K562 (cell line): ENCODE measurements at regions not wholly inside any gene's neighbourhood (a gene's known extent, or its start where the extent isn't known, plus 50 kb on each side); places are given as distances from the start of the nearest gene placed in this dataset.

Experiments
- ATAC-seq: fragments of 200-7000 bp; cut with Tn5 transposase; 3 replicates; pipeline ENCODE4 v1.9.1; 2020; ENCODE audit warnings: moderate library complexity
- BruUV-seq: library from RNA; stranded (reverse); fragments of 400-500 nt; replicated peaks from 2 replicates; lab custom pipeline; 2021; lab: Mats Ljungman, UMichigan
- CTCF ChIA-PET: fragments of 300-600 bp; formaldehyde crosslinking; extraction: SDS; loops from one replicate; lab custom pipeline; 2021; ENCODE audit warnings: low intra/inter-chr PET ratio; lab: Yijun Ruan, JAX
- POLR2A ChIA-PET: fragments of 300-600, 350-650 bp; sonication (Branson Sonifier 250); formaldehyde crosslinking; extraction: SDS; loops from one replicate; lab custom pipeline; 2021; ENCODE audit warnings: antibody characterized with exemption, inconsistent platforms; lab: Yijun Ruan, JAX
- DNase-seq, 4 experiments: peaks; one replicate each; pipeline versions ENCODE4 v3.0.0 to v3.0.0-alpha.2; 2011 to 2018; ENCODE audit warnings: low spot score in 3 of 4, mixed read lengths in 3 of 4; ENCODE audit errors: extremely low read depth in 1 of 4
- FAIRE-seq: peaks from 2 replicates; lab custom pipeline; 2011; peaks lifted over from hg19 to GRCh38; lab: Jason Lieb, UNC
- H2AFZ ChIP-seq: 2 replicates; pipeline ENCODE4 v1.6.0; 2011; ENCODE audit warnings: low read depth, low read length, control low read depth, inconsistent platforms
- H3K27ac ChIP-seq: fragments of 200-600 bp; 3 replicates; pipeline ENCODE4 v1.8.0; 2011; ENCODE audit warnings: low read depth, mild to moderate bottlenecking, control low read depth, inconsistent platforms, low read length, moderate library complexity, mixed read lengths; ENCODE audit errors: extremely low read depth
- H3K27me3 ChIP-seq, 2 experiments: fragments of 300-600 bp in 1 of 2; 2 replicates in 1 of 2; 3 replicates in 1 of 2; pipeline versions ENCODE4 v1.6.0 to v1.8.0; 2011; ENCODE audit warnings: inconsistent platforms in 2 of 2, low read length in 2 of 2, mild to moderate bottlenecking in 1 of 2, mixed read lengths in 1 of 2, moderate library complexity in 1 of 2; ENCODE audit not compliant: control insufficient read depth in 2 of 2, insufficient read depth in 2 of 2
- H3K36me3 ChIP-seq: fragments of 300-600 bp; 3 replicates; pipeline ENCODE4 v1.8.0; 2011; ENCODE audit warnings: mild to moderate bottlenecking, low read length, inconsistent platforms; ENCODE audit not compliant: control insufficient read depth, insufficient read depth
- H3K4me1 ChIP-seq, 2 experiments: fragments of 200-600 bp in 1 of 2; replicated peaks in 1 of 2; 2 replicates in 1 of 2; 3 replicates in 1 of 2; pipeline versions ENCODE4 v1.5.1 to v1.8.0; 2011; ENCODE audit warnings: inconsistent platforms in 2 of 2, low read length in 2 of 2, mild to moderate bottlenecking in 1 of 2, mixed read lengths in 1 of 2, moderate library complexity in 1 of 2; ENCODE audit not compliant: control insufficient read depth in 2 of 2, insufficient read depth in 2 of 2
- H3K4me2 ChIP-seq: 2 replicates; pipeline ENCODE4 v1.6.1; 2011; ENCODE audit warnings: low read length, control low read depth, inconsistent platforms, mixed read lengths; ENCODE audit not compliant: insufficient read depth
- H3K4me3 ChIP-seq: fragments of 200-600 bp; sonication (generic), shearing (Covaris generic); 2 replicates; pipeline ENCODE4 v1.5.1; 2016; ENCODE audit warnings: control low read depth, inconsistent platforms
- H3K79me2 ChIP-seq: fragments of 200-600 bp; 3 replicates; pipeline ENCODE4 v1.8.0; 2011; ENCODE audit warnings: low read length, inconsistent platforms; ENCODE audit not compliant: control insufficient read depth, insufficient read depth
- H3K9ac ChIP-seq, 2 experiments: 2 replicates each; pipeline versions ENCODE4 v1.6.0 to v1.6.1; 2011; ENCODE audit warnings: low read depth in 2 of 2, low read length in 2 of 2, control low read depth in 1 of 2, inconsistent platforms in 1 of 2, mild to moderate bottlenecking in 1 of 2, mixed read lengths in 1 of 2; ENCODE audit not compliant: insufficient read depth in 1 of 2
- H3K9me1 ChIP-seq: one replicate; pipeline ENCODE4 v1.6.0; 2011; ENCODE audit warnings: inconsistent platforms, mild to moderate bottlenecking, low read length, moderate library complexity; ENCODE audit not compliant: control insufficient read depth, insufficient read depth
- H3K9me3 ChIP-seq: replicated peaks from 2 replicates; pipeline ENCODE4 v1.5.1; 2011; ENCODE audit warnings: low read depth, low read length, inconsistent platforms; ENCODE audit not compliant: control insufficient read depth, insufficient read depth
- H4K20me1 ChIP-seq: replicated peaks from 2 replicates; pipeline ENCODE4 v1.6.1; 2011; ENCODE audit warnings: low read length, inconsistent platforms, mixed read lengths; ENCODE audit not compliant: control insufficient read depth, insufficient read depth
- CBX2 ChIP-seq: fragments of 200-600 bp; sonication (generic); IDR thresholded peaks from one replicate; pipeline ENCODE4 v1.6.1; 2012; ENCODE audit warnings: mild to moderate bottlenecking, low read length, inconsistent platforms; ENCODE audit not compliant: insufficient read depth, poor library complexity, severe bottlenecking
- CHD2 ChIP-seq: IDR thresholded peaks from 2 replicates; pipeline ENCODE4 v1.6.1; 2011; ENCODE audit warnings: low read depth, low read length
- HDAC1 ChIP-seq, 2 experiments: fragments of 450-650 bp; IDR thresholded peaks; 2 replicates each; pipeline ENCODE4 v1.6.1; 2016 to 2017; ENCODE audit warnings: inconsistent platforms in 1 of 2, mild to moderate bottlenecking in 1 of 2, moderate library complexity in 1 of 2
- HNRNPLL ChIP-seq: fragments of 200-400 bp; formaldehyde crosslinking; IDR thresholded peaks from 2 replicates; pipeline ENCODE4 v1.6.1; 2017; ENCODE audit warnings: low read length, low read depth, mild to moderate bottlenecking; ENCODE audit not compliant: poor library complexity, severe bottlenecking
- KAT8 ChIP-seq: fragments of 450-650 bp; IDR thresholded peaks from 2 replicates; pipeline ENCODE4 v1.6.1; 2016; ENCODE audit warnings: low read depth, mild to moderate bottlenecking
- MEF2A ChIP-seq: IDR thresholded peaks from 2 replicates; pipeline ENCODE4 v1.6.1; 2011; ENCODE audit warnings: low read depth, mild to moderate bottlenecking, low read length, moderate library complexity; ENCODE audit not compliant: control insufficient read depth
- MLLT1 ChIP-seq, 2 experiments: fragments of 450-650 bp; IDR thresholded peaks; 2 replicates each; pipeline ENCODE4 v1.6.1; 2016
- MYC ChIP-seq, 2 experiments: fragments of 250-450 bp in 1 of 2; sonication (Bioruptor Pico) in 1 of 2; IDR thresholded peaks; 2 replicates each; pipeline versions ENCODE4 v1.5.1 to v1.6.1; 2012 to 2021; ENCODE audit warnings: low read depth in 2 of 2, borderline replicate concordance in 1 of 2, improper control_type of control experiment in 1 of 2, low read length in 1 of 2, mild to moderate bottlenecking in 1 of 2, moderate library complexity in 1 of 2
- PCBP2 ChIP-seq: fragments of 200-400 bp; formaldehyde crosslinking; IDR thresholded peaks from 2 replicates; pipeline ENCODE4 v1.6.1; 2018; ENCODE audit warnings: low read length, low read depth, mild to moderate bottlenecking, moderate library complexity; ENCODE audit not compliant: poor library complexity, severe bottlenecking
- PHB ChIP-seq: fragments of 250-450 bp; sonication (Bioruptor Pico); IDR thresholded peaks from 2 replicates; pipeline ENCODE4 v1.5.0; 2021
- RBM39 ChIP-seq: fragments of 200-400 bp; formaldehyde crosslinking; optimal IDR thresholded peaks from 2 replicates; pipeline ENCODE3; 2018; ENCODE audit warnings: low read depth, low read length
- TCFL5 ChIP-seq: fragments of 250-450 bp; sonication (Bioruptor Pico); conservative IDR thresholded peaks from 2 replicates; pipeline ENCODE4 v1.6.1; 2021; ENCODE audit warnings: mild to moderate bottlenecking, moderate library complexity, matching md5 sums
- ZNF143 ChIP-seq: sonication (generic); formaldehyde crosslinking; IDR thresholded peaks from 2 replicates; pipeline ENCODE4 v1.9.0; 2022; ENCODE audit warnings: mild to moderate bottlenecking, missing genetic modification reagents
- ZNF785 ChIP-seq: fragments of 250-450 bp; sonication (Bioruptor Pico); IDR thresholded peaks from 2 replicates; pipeline ENCODE4 v1.4.0; 2020; ENCODE audit warnings: mild to moderate bottlenecking
- WGBS: fragments of 100-300 bp; shearing (Covaris generic); methylation state at CpG from one replicate; pipeline ENCODE4 v1.1.6; 2016; ENCODE audit warnings: low coverage, mixed read lengths; ENCODE audit not compliant: insufficient coverage; ENCODE audit errors: missing lambda C conversion rate; 5-methylcytosine and 5-hydroxymethylcytosine counted together
- in situ Hi-C: fragments of 300-500 bp; cut with MboI; formaldehyde crosslinking; loops from 4 replicates; pipeline ENCODE4 v1.15.0; 2018; ENCODE audit warnings: inconsistent platforms, mixed read lengths
- intact Hi-C: fragments of 100-400 bp; cut with micrococcal nuclease; formaldehyde crosslinking; loops from 2 replicates; pipeline ENCODE4 v1.14.2; 2022

- TF ChIP-seq MEF2A (no peak), PCBP2 (no peak), RBM39 (no peak)
These were observed 493.2 kb downstream of the ZWINT start (continued) for GRCh38 chr10:55867848-55868247.

- ATAC-seq: no peak
- intact Hi-C loops (no loop called here), in situ Hi-C loops (no loop called here)
- ChIA-PET POLR2A (no interaction called here), CTCF (no interaction called here)
- H3K9ac ChIP-seq: no peak overlapping the region
- whole genome bisulfite sequencing: 0% methylated on average over 1 of the region's 1 CpG
- H4K20me1 ChIP-seq: no peaks in the 10 kb centered on the region
- no peak overlapping the region for H3K27ac ChIP-seq
- DNase-seq: no peak
- no peaks in the 10 kb centered on the region for H3K36me3 ChIP-seq
- no peak overlapping the region for H3K4me3 ChIP-seq
- no peaks in the 10 kb centered on the region; the same call in 1 of the 2 replicates for H3K9me3 ChIP-seq
- no peaks in the 10 kb centered on the region for H3K27me3 ChIP-seq
- no peak overlapping the region for H2AFZ ChIP-seq
- FAIRE-seq: no peak
- no peak for TF ChIP-seq HDAC1 (IDR thresholded peaks at IDR 0.05)
- no peak for TF ChIP-seq ZNF143 (CRISPR knock-in tag)
- TF ChIP-seq CHD2: no peak
- TF ChIP-seq KAT8: no peak
- TF ChIP-seq HNRNPLL: no peak
- TF ChIP-seq PHB: no peak
- no peak for TF ChIP-seq ZNF785 (CRISPR knock-in tag)
- TF ChIP-seq MLLT1 (IDR thresholded peaks at IDR 0.05): no peak
- no peak for TF ChIP-seq TCFL5
- no peak for TF ChIP-seq CBX2
- TF ChIP-seq MYC (IDR thresholded peaks at IDR 0.05; ENCODE audit: low read depth, low read length): no peak
- TF ChIP-seq MYC (CRISPR knock-in tag; IDR thresholded peaks at IDR 0.05; ENCODE audit: borderline replicate concordance, low read depth): no peak
- H3K79me2 ChIP-seq: no peaks in the 10 kb centered on the region
- H3K9me1 ChIP-seq: no peaks in the 10 kb centered on the region
- H3K4me2 ChIP-seq: no peak overlapping the region
- no peaks in the 10 kb centered on the region for H3K4me1 ChIP-seq
- no TSS peak for BruUV-seq
These were observed 502.3 kb downstream of the ZWINT start for GRCh38 chr10:55858730-55859129.
